ENCODE measurements at regions not wholly inside any gene's neighbourhood (a gene's known extent, or its start where the extent isn't known, plus 50 kb on each side); places are given as distances from the start of the nearest gene placed in this dataset.
"Not testable (repeated sequence)": the region's sequence is repeated elsewhere in the genome, so short reads cannot be mapped to it uniquely, and the experiment has no call there.

GRCh38 chr11:112339566-112339965 is 78.9 kb upstream of the PLET1 start:
- no peak for DNase-seq (ENCODE audit: low read depth)
- no peaks in the 10 kb centered on the region for H3K4me1 ChIP-seq (ENCODE audit: control insufficient read depth, insufficient read depth, low read length)
- no peak overlapping the region for H3K9ac ChIP-seq (ENCODE audit: low read length)
- H3K9me3 ChIP-seq (ENCODE audit: control insufficient read depth, low read length), result peaks cover 5% of the 10 kb centered on the region
- H3K27me3 ChIP-seq (replicated peaks; ENCODE audit: control insufficient read depth, insufficient read depth, low read length), result no peaks in the 10 kb centered on the region
- no peak overlapping the region for H3K4me3 ChIP-seq (ENCODE audit: low read length)
- H3K36me3 ChIP-seq (ENCODE audit: control insufficient read depth, insufficient read depth, low read length, severe bottlenecking), result no peaks in the 10 kb centered on the region

DNA sequence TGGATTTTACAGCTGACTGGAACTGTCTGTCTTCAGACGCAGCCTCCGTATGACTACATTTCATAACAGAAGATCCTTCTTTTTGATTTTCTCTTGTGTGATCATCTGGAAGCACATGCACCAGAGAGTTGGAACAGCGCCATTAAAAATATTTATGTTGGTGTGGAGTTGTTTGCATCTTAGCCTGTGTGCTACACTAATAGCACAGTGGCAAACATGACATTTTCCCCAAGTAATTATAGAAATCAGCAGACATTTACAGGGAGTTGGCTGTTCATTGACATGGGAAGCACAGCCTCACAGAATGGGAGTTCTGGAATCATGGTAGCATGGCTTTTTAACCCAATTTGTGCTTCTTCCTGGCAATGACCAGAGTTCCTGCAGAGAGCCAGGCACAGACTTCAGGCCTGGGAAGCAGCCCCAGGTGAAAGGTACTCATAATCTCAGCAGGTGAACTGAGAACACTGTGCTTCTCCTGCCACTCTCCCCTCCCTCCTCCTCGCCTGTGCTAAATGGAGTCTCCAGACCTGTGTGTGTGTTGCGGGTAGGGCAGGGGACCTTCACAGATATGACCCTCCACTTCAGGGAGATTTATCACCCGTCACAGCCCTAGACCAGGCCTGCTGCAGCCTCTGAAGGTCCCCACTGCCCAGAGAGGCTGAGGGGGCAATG is 82.8 kb upstream of the PLET1 start:
- no peaks in the 10 kb centered on the region for H3K9me3 ChIP-seq (ENCODE audit: control insufficient read depth, low read length)
- peak; percentile 43 for DNase-seq (ENCODE audit: low read depth)
- no peaks in the 10 kb centered on the region for H3K4me1 ChIP-seq (ENCODE audit: control insufficient read depth, insufficient read depth, low read length)
- H3K27me3 ChIP-seq (replicated peaks; ENCODE audit: control insufficient read depth, insufficient read depth, low read length), result no peaks in the 10 kb centered on the region
- no peak overlapping the region for H3K9ac ChIP-seq (ENCODE audit: low read length)
- H3K36me3 ChIP-seq (ENCODE audit: control insufficient read depth, insufficient read depth, low read length, severe bottlenecking), result no peaks in the 10 kb centered on the region
- no peak overlapping the region for H3K4me3 ChIP-seq (ENCODE audit: low read length)

- H3K9ac ChIP-seq (ENCODE audit: low read length), result no peak overlapping the region
- no peaks in the 10 kb centered on the region for H3K27me3 ChIP-seq (replicated peaks; ENCODE audit: control insufficient read depth, insufficient read depth, low read length)
- no peaks in the 10 kb centered on the region for H3K9me3 ChIP-seq (ENCODE audit: control insufficient read depth, low read length)
- no peak for DNase-seq (ENCODE audit: low read depth)
- no peaks in the 10 kb centered on the region for H3K36me3 ChIP-seq (ENCODE audit: control insufficient read depth, insufficient read depth, low read length, severe bottlenecking)
- no peak overlapping the region for H3K4me3 ChIP-seq (ENCODE audit: low read length)
- H3K4me1 ChIP-seq (ENCODE audit: control insufficient read depth, insufficient read depth, low read length), result no peaks in the 10 kb centered on the region
These were observed 83.4 kb upstream of the PLET1 start for GRCh38 chr11:112344040-112344413.

GRCh38 chr11:112345166-112345565 is 84.5 kb upstream of the PLET1 start:
- DNase-seq (ENCODE audit: low read depth), result no peak
- H3K9ac ChIP-seq (ENCODE audit: low read length), result no peak overlapping the region
- H3K9me3 ChIP-seq (ENCODE audit: control insufficient read depth, low read length), result no peaks in the 10 kb centered on the region
- no peaks in the 10 kb centered on the region for H3K4me1 ChIP-seq (ENCODE audit: control insufficient read depth, insufficient read depth, low read length)
- H3K27me3 ChIP-seq (replicated peaks; ENCODE audit: control insufficient read depth, insufficient read depth, low read length), result no peaks in the 10 kb centered on the region
- no peak overlapping the region for H3K4me3 ChIP-seq (ENCODE audit: low read length)
- no peaks in the 10 kb centered on the region for H3K36me3 ChIP-seq (ENCODE audit: control insufficient read depth, insufficient read depth, low read length, severe bottlenecking)

- Histone ChIP-seq H3K27me3 (replicated peaks; ENCODE audit: control insufficient read depth, insufficient read depth, low read length) (no peaks in the 10 kb centered on the region), H3K4me1 (ENCODE audit: control insufficient read depth, insufficient read depth, low read length) (no peaks in the 10 kb centered on the region), H3K9ac (ENCODE audit: low read length) (no peak overlapping the region), H3K36me3 (ENCODE audit: control insufficient read depth, insufficient read depth, low read length, severe bottlenecking) (no peaks in the 10 kb centered on the region), H3K4me3 (ENCODE audit: low read length) (no peak overlapping the region), H3K9me3 (ENCODE audit: control insufficient read depth, low read length) (no peaks in the 10 kb centered on the region)
- no peak for DNase-seq (ENCODE audit: low read depth)
These were observed 85.0 kb upstream of the PLET1 start for GRCh38 chr11:112345706-112346105.

DNA sequence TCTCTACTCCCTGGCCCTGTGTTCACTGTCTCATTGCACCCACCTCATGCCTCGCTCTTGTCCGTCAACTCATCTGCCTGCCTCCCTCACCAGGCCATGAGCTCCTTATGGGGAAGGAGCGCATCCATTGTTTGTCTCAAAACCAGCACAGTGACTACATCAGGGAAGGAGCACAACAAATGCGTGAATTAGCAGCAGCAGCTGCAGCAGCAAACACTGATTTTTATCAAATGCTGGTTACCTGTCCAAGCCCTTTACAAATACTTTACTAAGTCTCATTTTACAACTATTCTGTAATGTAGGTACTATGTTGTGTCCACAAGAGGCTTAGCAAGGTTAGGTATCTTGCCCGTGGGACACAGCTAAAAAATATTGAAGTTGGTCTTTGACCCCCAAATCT is 85.9 kb upstream of the PLET1 start:
- no peak for DNase-seq (ENCODE audit: low read depth)
- Histone ChIP-seq H3K9ac (ENCODE audit: low read length) (no peak overlapping the region), H3K4me1 (ENCODE audit: control insufficient read depth, insufficient read depth, low read length) (no peaks in the 10 kb centered on the region), H3K9me3 (ENCODE audit: control insufficient read depth, low read length) (no peaks in the 10 kb centered on the region), H3K27me3 (replicated peaks; ENCODE audit: control insufficient read depth, insufficient read depth, low read length) (no peaks in the 10 kb centered on the region), H3K4me3 (ENCODE audit: low read length) (no peak overlapping the region), H3K36me3 (ENCODE audit: control insufficient read depth, insufficient read depth, low read length, severe bottlenecking) (no peaks in the 10 kb centered on the region)

DNA sequence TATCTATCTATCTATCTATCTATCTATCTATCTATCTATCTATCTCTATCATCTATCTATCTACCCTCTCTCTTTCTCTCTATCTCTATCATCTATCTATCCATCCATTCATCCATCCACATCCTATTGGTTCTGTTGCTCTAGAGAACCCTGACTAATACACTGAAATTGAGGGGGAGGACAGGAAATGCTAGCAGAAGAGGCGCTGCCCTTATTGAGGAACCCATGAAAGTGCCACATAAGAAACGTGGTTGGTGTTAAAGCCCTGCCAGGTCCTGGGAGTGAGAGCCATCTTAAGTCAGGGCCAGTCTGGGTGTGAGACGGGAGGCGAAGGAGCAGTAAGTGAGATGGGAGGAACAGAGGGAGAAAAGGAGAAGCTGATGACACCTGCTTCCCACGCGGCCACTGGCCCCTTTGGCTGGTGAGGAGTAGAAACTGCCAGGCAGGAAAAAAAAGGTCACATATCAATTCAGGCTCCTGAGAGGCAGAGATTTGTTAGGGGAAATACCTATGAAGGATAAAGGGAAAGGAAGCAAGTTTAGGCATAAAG is 87.9 kb upstream of the PLET1 start:
- no peak for DNase-seq (ENCODE audit: low read depth)
- Histone ChIP-seq H3K36me3 (ENCODE audit: control insufficient read depth, insufficient read depth, low read length, severe bottlenecking) (no peaks in the 10 kb centered on the region), H3K4me1 (ENCODE audit: control insufficient read depth, insufficient read depth, low read length) (no peaks in the 10 kb centered on the region), H3K9me3 (ENCODE audit: control insufficient read depth, low read length) (no peaks in the 10 kb centered on the region), H3K27me3 (replicated peaks; ENCODE audit: control insufficient read depth, insufficient read depth, low read length) (no peaks in the 10 kb centered on the region), H3K4me3 (ENCODE audit: low read length) (no peak overlapping the region), H3K9ac (ENCODE audit: low read length) (no peak overlapping the region)

DNA sequence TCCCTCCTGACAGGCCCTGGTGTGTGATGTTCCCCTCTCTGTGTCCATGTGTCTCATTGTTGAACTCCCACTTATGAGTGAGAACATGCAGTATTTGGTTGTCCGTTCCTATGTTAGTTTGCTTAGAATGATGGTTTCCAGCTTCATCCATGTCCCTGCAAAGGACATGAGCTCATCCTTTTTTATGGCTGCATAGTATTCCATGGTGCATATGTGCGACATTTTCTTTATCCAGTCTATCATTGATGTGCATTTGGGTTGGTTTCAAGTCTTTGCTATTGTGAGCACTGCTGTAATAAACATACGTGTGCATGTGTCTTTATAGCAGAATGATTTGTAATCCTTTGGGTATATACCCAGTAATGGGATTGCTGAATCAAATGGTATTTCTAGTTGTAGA is 90.8 kb upstream of the PLET1 start:
- H3K27me3 ChIP-seq (replicated peaks; ENCODE audit: control insufficient read depth, insufficient read depth, low read length); H3K9me3 ChIP-seq (ENCODE audit: control insufficient read depth, low read length); H3K4me1 ChIP-seq (ENCODE audit: control insufficient read depth, insufficient read depth, low read length); DNase-seq (ENCODE audit: low read depth); H3K36me3 ChIP-seq (ENCODE audit: control insufficient read depth, insufficient read depth, low read length, severe bottlenecking); H3K9ac ChIP-seq (ENCODE audit: low read length); H3K4me3 ChIP-seq (ENCODE audit: low read length): not testable (repeated sequence)

DNA sequence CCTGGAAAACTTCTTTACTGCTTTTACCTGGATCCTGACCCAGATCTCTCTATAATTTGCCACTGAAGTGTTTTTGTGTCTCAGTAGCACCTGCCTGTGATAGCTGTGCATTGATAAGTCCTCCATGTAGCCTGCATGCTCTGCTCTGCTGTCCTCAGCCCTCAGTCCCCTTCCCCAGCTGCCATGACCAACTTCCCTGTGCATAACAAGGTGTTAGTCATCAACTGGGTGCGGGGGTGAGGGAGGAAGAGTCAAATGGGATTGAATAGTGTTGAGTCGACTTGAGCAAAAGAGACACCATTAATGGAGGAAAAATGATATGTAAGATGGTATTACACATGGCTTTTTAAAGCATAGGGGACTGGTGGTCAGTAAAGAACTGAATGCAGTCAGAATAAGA is 92.2 kb upstream of the PLET1 start:
- H3K4me3 ChIP-seq (ENCODE audit: low read length), result no peak overlapping the region
- no peak for DNase-seq (ENCODE audit: low read depth)
- no peaks in the 10 kb centered on the region for H3K9me3 ChIP-seq (ENCODE audit: control insufficient read depth, low read length)
- H3K9ac ChIP-seq (ENCODE audit: low read length), result no peak overlapping the region
- H3K36me3 ChIP-seq (ENCODE audit: control insufficient read depth, insufficient read depth, low read length, severe bottlenecking), result no peaks in the 10 kb centered on the region
- H3K4me1 ChIP-seq (ENCODE audit: control insufficient read depth, insufficient read depth, low read length), result peaks cover 7% of the 10 kb centered on the region
- no peaks in the 10 kb centered on the region for H3K27me3 ChIP-seq (replicated peaks; ENCODE audit: control insufficient read depth, insufficient read depth, low read length)

- no peak overlapping the region for H3K4me3 ChIP-seq (ENCODE audit: low read length)
- no peak overlapping the region for H3K9ac ChIP-seq (ENCODE audit: low read length)
- no peaks in the 10 kb centered on the region for H3K36me3 ChIP-seq (ENCODE audit: control insufficient read depth, insufficient read depth, low read length, severe bottlenecking)
- no peak for DNase-seq (ENCODE audit: low read depth)
- H3K4me1 ChIP-seq (ENCODE audit: control insufficient read depth, insufficient read depth, low read length), result peaks cover 7% of the 10 kb centered on the region
- H3K27me3 ChIP-seq (replicated peaks; ENCODE audit: control insufficient read depth, insufficient read depth, low read length), result no peaks in the 10 kb centered on the region
- H3K9me3 ChIP-seq (ENCODE audit: control insufficient read depth, low read length), result no peaks in the 10 kb centered on the region
These were observed 93.7 kb upstream of the PLET1 start for GRCh38 chr11:112354364-112354763.

DNA sequence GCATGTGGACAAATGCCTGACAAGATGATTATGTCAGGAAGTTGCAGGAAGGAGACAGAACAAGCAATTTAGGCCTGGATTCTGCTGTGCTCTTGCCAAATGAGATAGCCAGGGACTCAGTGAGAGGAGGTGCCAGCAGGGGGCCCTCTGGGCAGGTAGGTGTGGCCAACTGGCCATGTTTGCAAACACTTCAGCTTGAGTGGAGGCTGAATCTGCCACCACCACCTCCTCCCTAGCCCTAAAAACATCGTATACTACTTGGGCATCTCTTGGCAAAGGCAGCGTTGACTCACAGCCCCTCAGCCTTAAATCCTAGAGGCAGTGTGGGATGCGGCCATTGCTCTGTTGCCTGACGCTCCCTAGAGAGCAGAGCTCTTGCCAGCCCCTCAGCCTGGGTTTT is 95.1 kb upstream of the PLET1 start:
- H3K27me3 ChIP-seq (replicated peaks; ENCODE audit: control insufficient read depth, insufficient read depth, low read length), result no peaks in the 10 kb centered on the region
- no peak overlapping the region for H3K4me3 ChIP-seq (ENCODE audit: low read length)
- no peak overlapping the region for H3K9ac ChIP-seq (ENCODE audit: low read length)
- no peaks in the 10 kb centered on the region for H3K36me3 ChIP-seq (ENCODE audit: control insufficient read depth, insufficient read depth, low read length, severe bottlenecking)
- no peaks in the 10 kb centered on the region for H3K9me3 ChIP-seq (ENCODE audit: control insufficient read depth, low read length)
- H3K4me1 ChIP-seq (ENCODE audit: control insufficient read depth, insufficient read depth, low read length), result peaks cover 7% of the 10 kb centered on the region
- no peak for DNase-seq (ENCODE audit: low read depth)

DNA sequence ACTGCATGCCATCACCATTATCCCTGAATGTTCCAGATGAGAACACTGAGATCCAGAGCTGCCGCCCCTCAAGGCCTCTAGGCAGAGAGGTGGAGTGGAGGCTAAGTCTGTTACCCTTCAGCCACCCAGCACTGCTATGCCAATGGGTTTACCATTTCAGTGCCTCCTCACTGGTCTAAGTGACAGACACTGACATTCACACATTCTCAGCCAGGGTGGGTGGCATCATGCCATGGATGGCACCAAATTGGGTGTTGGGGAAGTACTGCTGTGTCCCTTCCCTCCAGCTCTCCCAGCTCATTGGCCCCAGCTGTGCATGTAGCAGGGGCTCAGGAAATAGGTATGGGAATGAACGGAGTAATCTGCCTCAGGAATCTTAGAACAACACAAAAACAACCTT is 96.8 kb upstream of the PLET1 start:
- Histone ChIP-seq H3K4me3 (ENCODE audit: low read length) (no peak overlapping the region), H3K4me1 (ENCODE audit: control insufficient read depth, insufficient read depth, low read length) (peaks cover 7% of the 10 kb centered on the region), H3K27me3 (replicated peaks; ENCODE audit: control insufficient read depth, insufficient read depth, low read length) (no peaks in the 10 kb centered on the region), H3K9ac (ENCODE audit: low read length) (no peak overlapping the region), H3K9me3 (ENCODE audit: control insufficient read depth, low read length) (no peaks in the 10 kb centered on the region), H3K36me3 (ENCODE audit: control insufficient read depth, insufficient read depth, low read length, severe bottlenecking) (no peaks in the 10 kb centered on the region)
- DNase-seq (ENCODE audit: low read depth), result no peak

Data from adipocyte (in vitro differentiated cells).